Skeletal muscle tissue (tissue), 3 donors: ENCODE measurements at regions not wholly inside any gene's neighbourhood (a gene's known extent, or its start where the extent isn't known, plus 50 kb on each side); places are given as distances from the start of the nearest gene placed in this dataset.

Experiments
- H3K27ac ChIP-seq: one replicate; pipeline ENCODE4 v1.7.0; 2013; ENCODE audit warnings: mild to moderate bottlenecking, low read depth, low read length, inconsistent platforms
- H3K27me3 ChIP-seq, 3 donors: one replicate each; pipeline ENCODE4 v1.7.0; 2013; ENCODE audit warnings: low read length in 3 of 3; ENCODE audit not compliant: control insufficient read depth in 3 of 3, insufficient read depth in 3 of 3
- H3K36me3 ChIP-seq, 3 donors: one replicate each; pipeline ENCODE4 v1.7.0; 2013; ENCODE audit warnings: low read length in 3 of 3; ENCODE audit not compliant: control insufficient read depth in 3 of 3, insufficient read depth in 3 of 3
- H3K4me1 ChIP-seq, 3 donors: one replicate each; pipeline ENCODE4 v1.7.0; 2013; ENCODE audit warnings: low read length in 3 of 3, mild to moderate bottlenecking in 3 of 3; ENCODE audit not compliant: control insufficient read depth in 3 of 3, insufficient read depth in 3 of 3
- H3K4me3 ChIP-seq, 3 donors: one replicate each; pipeline ENCODE4 v1.7.0; 2013; ENCODE audit warnings: low read length in 3 of 3
- H3K9ac ChIP-seq, 3 donors: one replicate each; pipeline ENCODE4 v1.7.0; 2013; ENCODE audit warnings: low read length in 3 of 3, mild to moderate bottlenecking in 3 of 3, moderate library complexity in 2 of 3, low read depth in 1 of 3
- H3K9me3 ChIP-seq, 3 donors: one replicate each; pipeline ENCODE4 v1.7.0; 2013; ENCODE audit warnings: low read length in 3 of 3; ENCODE audit not compliant: control insufficient read depth in 3 of 3
- donor health status: Osteomylitis.

DNA sequence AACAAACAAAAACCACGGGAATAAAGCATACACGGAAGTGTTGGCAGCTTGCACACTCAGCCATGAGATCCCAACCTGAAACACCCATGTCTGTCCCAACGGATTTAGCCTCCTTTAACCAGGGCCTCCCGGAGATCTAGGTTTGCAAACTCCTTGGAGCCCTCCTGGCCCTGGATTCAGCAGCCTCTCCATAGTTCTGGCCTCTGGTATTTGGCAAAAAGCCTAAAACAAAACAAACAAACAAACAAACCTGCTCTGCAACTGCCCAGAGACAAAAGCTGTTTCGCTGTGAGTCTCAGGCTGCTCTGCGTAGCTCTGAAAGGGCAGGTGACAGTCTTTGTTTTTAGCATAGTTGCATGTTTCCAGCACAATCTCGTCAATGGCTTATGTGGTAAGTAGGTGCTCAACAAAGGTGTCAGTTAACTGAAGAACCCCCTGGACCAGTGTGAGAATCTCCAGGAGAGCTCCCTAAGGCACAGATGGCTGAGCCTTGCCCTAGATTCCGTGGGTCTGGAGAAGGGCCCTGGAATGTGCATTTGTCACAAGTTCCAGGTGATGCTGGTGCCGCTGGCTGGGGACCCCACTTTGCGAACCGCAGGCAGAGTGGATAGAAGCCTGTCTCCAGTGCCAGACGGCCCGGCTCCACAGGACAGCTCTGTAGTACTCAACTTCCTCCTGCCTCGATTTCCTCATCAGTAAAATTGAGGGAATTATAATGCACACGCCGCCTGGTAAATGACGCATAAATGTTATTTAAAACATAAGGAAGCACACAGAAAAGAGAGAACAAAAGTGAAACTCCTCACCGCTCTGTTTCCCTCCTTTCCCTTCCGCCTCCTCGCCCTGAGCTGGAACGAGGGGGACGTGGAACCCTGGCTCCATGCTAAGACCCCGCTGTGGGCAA is 86.2 kb downstream of the RIPK4 start:
- Histone ChIP-seq H3K4me3 (no peak overlapping the region), H3K27ac (no peak overlapping the region), H3K9me3 (no peaks in the 10 kb centered on the region), H3K27me3 (peaks cover 5 to 20% (median 7%) of the 10 kb centered on the region in 3 donors), H3K4me1 (peaks cover 6 to 11% (median 8%) of the 10 kb centered on the region in 3 donors), H3K9ac (no peak overlapping the region), H3K36me3 (no peaks in the 10 kb centered on the region)

- H3K4me1 ChIP-seq, result peaks cover 8 to 11% (median 11%) of the 10 kb centered on the region in 3 donors
- no peaks in the 10 kb centered on the region for H3K9me3 ChIP-seq
- no peaks in the 10 kb centered on the region for H3K36me3 ChIP-seq
- no peak overlapping the region for H3K27ac ChIP-seq
- H3K9ac ChIP-seq, result no peak overlapping the region
- H3K4me3 ChIP-seq, result peak overlapping the region in 1 of 3 donors; percentile 35
- peaks cover 2 to 17% (median 7%) of the 10 kb centered on the region in 3 donors for H3K27me3 ChIP-seq
These were observed 87.9 kb downstream of the RIPK4 start for GRCh38 chr21:41678924-41679318.

DNA sequence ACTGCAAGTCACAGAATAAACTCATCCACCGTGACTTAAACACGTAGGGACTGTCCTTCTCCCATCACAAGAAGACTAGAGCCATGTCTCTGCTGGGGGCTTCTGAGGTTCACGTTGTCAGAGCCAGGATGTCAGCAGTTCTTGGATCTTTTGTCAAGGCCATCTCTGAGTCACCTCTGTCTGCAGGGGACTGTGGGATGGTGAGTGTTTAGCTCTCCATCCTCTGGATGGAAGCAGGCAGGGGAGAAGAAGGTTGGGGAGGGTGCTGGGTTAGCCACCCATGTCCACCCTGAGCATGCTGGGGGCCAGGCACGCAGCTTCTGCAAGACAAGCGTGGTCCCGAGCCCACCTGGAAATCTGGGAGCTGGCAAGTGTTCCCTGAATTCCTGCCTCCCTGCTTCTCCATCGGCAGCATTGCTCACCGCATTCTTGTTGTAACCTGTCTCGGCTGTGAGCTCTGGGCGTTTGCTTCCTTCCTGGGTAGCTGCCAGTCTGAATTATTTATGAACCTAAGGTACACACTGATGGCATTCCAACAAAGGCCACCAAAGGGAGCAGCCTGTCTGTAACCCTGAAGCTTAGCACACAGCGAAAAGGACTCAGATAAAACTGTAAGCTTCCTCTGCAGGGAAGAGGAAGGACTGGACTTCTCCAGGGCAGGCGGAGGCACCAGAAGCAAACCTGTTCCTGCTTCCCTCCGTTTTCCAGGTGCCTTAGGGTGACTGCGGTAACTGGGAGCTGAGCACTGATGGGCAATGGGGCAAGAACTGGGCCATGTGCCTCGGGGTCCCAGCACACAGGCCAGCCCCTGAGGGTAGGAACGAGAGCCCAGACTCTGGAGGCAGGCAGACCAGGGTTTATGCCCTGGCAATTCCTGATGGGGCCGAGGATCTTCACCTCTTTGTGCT is 88.6 kb downstream of the RIPK4 start:
- H3K4me3 ChIP-seq, result no peak overlapping the region
- no peaks in the 10 kb centered on the region for H3K9me3 ChIP-seq
- H3K27ac ChIP-seq, result no peak overlapping the region
- H3K27me3 ChIP-seq, result peaks cover 7 to 17% (median 7%) of the 10 kb centered on the region in 3 donors
- H3K9ac ChIP-seq, result peak overlapping the region in 1 of 3 donors; percentile 40
- peaks cover 10 to 14% (median 14%) of the 10 kb centered on the region in 3 donors for H3K4me1 ChIP-seq
- no peaks in the 10 kb centered on the region for H3K36me3 ChIP-seq

- H3K9ac ChIP-seq, result no peak overlapping the region
- H3K27me3 ChIP-seq, result peaks cover 7 to 16% (median 8%) of the 10 kb centered on the region in 3 donors
- H3K36me3 ChIP-seq, result no peaks in the 10 kb centered on the region
- H3K9me3 ChIP-seq, result no peaks in the 10 kb centered on the region
- peaks cover 10 to 14% (median 14%) of the 10 kb centered on the region in 3 donors for H3K4me1 ChIP-seq
- H3K4me3 ChIP-seq, result no peak overlapping the region
- H3K27ac ChIP-seq, result no peak overlapping the region
These were observed 89.2 kb downstream of the RIPK4 start for GRCh38 chr21:41677671-41678015.

DNA sequence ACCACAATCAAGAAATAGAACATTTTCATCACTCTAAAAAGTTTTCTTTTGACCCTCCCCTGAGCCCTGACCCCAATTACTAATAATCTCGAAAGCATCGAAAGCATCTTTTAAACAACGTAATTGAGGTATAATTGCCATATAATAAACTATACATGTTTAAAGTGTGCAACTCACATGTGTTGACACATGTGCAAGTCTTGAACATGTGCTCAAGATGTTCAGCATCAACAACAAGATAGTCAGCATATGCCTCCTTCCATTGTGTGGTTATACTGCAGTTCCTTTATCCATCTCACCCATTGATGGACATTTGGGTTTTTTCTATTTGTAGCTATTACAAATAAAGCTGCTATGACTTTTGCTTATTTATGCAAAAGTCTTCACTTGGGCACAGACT is 90.7 kb downstream of the RIPK4 start:
- peaks cover 10 to 14% (median 14%) of the 10 kb centered on the region in 3 donors for H3K4me1 ChIP-seq
- no peak overlapping the region for H3K27ac ChIP-seq
- H3K36me3 ChIP-seq, result no peaks in the 10 kb centered on the region
- H3K27me3 ChIP-seq, result peaks cover 7 to 14% (median 9%) of the 10 kb centered on the region in 3 donors
- H3K4me3 ChIP-seq, result no peak overlapping the region
- no peaks in the 10 kb centered on the region for H3K9me3 ChIP-seq
- H3K9ac ChIP-seq, result no peak overlapping the region

GRCh38 chr21:41675574-41675973 is 91.3 kb downstream of the RIPK4 start:
- Histone ChIP-seq H3K27me3 (peaks cover 5 to 14% (median 7%) of the 10 kb centered on the region in 3 donors), H3K36me3 (no peaks in the 10 kb centered on the region), H3K4me3 (no peak overlapping the region), H3K4me1 (peaks cover 10 to 14% (median 14%) of the 10 kb centered on the region in 3 donors), H3K9ac (no peak overlapping the region), H3K9me3 (no peaks in the 10 kb centered on the region), H3K27ac (no peak overlapping the region)

DNA sequence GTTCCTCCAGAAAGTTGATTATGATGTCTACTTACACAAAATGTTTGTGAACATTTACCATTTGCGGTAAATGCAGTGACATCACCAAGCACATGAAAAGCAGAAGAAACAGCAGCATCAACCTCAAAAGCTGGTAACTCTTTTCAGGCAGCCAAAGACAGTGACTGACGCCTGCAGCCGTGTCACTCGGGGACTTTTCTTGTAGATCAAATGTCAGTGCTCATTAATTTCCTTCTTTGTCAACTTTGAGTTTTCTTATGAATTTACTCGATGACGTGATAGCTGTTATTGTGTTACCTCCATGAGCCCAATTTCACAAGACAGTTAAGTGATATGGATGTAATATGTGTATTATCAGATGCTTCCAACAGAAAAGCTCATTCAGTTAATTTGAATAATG is 92.5 kb downstream of the RIPK4 start:
- Histone ChIP-seq H3K36me3 (no peaks in the 10 kb centered on the region), H3K9ac (no peak overlapping the region), H3K27me3 (peaks cover 5 to 12% (median 7%) of the 10 kb centered on the region in 3 donors), H3K4me1 (peaks cover 10 to 14% (median 14%) of the 10 kb centered on the region in 3 donors), H3K4me3 (no peak overlapping the region), H3K9me3 (no peaks in the 10 kb centered on the region), H3K27ac (no peak overlapping the region)

- H3K27me3 ChIP-seq, result peaks cover under 1 to 12% (median 5%) of the 10 kb centered on the region in 3 donors
- no peaks in the 10 kb centered on the region for H3K9me3 ChIP-seq
- H3K9ac ChIP-seq, result no peak overlapping the region
- H3K4me3 ChIP-seq, result no peak overlapping the region
- H3K36me3 ChIP-seq, result no peaks in the 10 kb centered on the region
- peaks cover 6 to 10% (median 9%) of the 10 kb centered on the region in 3 donors for H3K4me1 ChIP-seq
- no peak overlapping the region for H3K27ac ChIP-seq
These were observed 93.1 kb downstream of the RIPK4 start for GRCh38 chr21:41673596-41674335.

GRCh38 chr21:41673071-41673470 is 93.8 kb downstream of the RIPK4 start:
- Histone ChIP-seq H3K4me1 (peaks cover 2 to 8% (median 4%) of the 10 kb centered on the region in 3 donors), H3K9ac (no peak overlapping the region), H3K27me3 (peaks cover 0 to 12% (median 5%) of the 10 kb centered on the region in 3 donors), H3K9me3 (no peaks in the 10 kb centered on the region), H3K27ac (no peak overlapping the region), H3K36me3 (no peaks in the 10 kb centered on the region), H3K4me3 (no peak overlapping the region)
